ENCODE measurements at regions not wholly inside any gene's neighbourhood (a gene's known extent, or its start where the extent isn't known, plus 50 kb on each side); places are given as distances from the start of the nearest gene placed in this dataset.

- TF ChIP-seq CTCF (IDR thresholded peaks at IDR 0.05; ENCODE audit: extremely low read depth in 1 of 2, insufficient read depth in 1 of 2, low read depth in 1 of 2, low read length in 2 of 2) = no peak
- no peak for TF ChIP-seq POLR2A (IDR thresholded peaks at IDR 0.05; ENCODE audit: low read depth, low read length)
- no peak for TF ChIP-seq EZH2 (IDR thresholded peaks at IDR 0.05; ENCODE audit: borderline replicate concordance, low read depth, low read length, severe bottlenecking)
- no peak for TF ChIP-seq POLR2AphosphoS5 (IDR thresholded peaks at IDR 0.05; ENCODE audit: insufficient read depth, low read depth, low read length)
- no peak for TF ChIP-seq MAX (IDR thresholded peaks at IDR 0.05; ENCODE audit: insufficient read depth, insufficient read length)
- TF ChIP-seq JUN (IDR thresholded peaks at IDR 0.05; ENCODE audit: borderline replicate concordance, insufficient read depth, insufficient read length, low read depth) = no peak
- TF ChIP-seq GATA2 (IDR thresholded peaks at IDR 0.05; ENCODE audit: insufficient read depth, insufficient read length, low read depth, low read length) = no peak
These were observed 142.9 kb upstream of the AKR1E2 start for GRCh38 chr10:4683137-4683536.
